ENCODE measurements at regions not wholly inside any gene's neighbourhood (a gene's known extent, or its start where the extent isn't known, plus 50 kb on each side); places are given as distances from the start of the nearest gene placed in this dataset.

- intact Hi-C loops (cut with DNase I; ENCODE audit: low total_unique reads), result no loop called here
- 90 to 94% (median 94%) methylated on average over 26 to 33 of the region's 33 CpGs for WGBS, 5 donors
Measured at GRCh38 chr4:126489826-126490463, 1142.8 kb upstream of the INTU start.

GRCh38 chr4:126495163-126495752 is 1137.5 kb upstream of the INTU start:
- H3K9me3 ChIP-seq, result peaks cover 0 to 7% (median under 1%) of the 10 kb centered on the region in 8 donors

More at GRCh38 chr4:126489826-126490463, 1142.8 kb upstream of the INTU start:
- Histone ChIP-seq H3K4me1 (no peaks in the 10 kb centered on the region), H3K27ac (no peak overlapping the region), H3K27me3 (replicated peaks in 1 of 7) (no peaks in the 10 kb centered on the region), H3K9me3 (peaks cover 0 to 9% (median 3%) of the 10 kb centered on the region in 8 donors), H3K36me3 (no peaks in the 10 kb centered on the region), H3K4me3 (no peak overlapping the region)
- no peak for DNase-seq
- TF ChIP-seq POLR2AphosphoS5 (IDR thresholded peaks at IDR 0.05), result no peak
- TF ChIP-seq CTCF (IDR thresholded peaks at IDR 0.05 in 8 of 11, conservative IDR thresholded peaks at IDR 0.05 in 3 of 11), result no peak
- no peak for TF ChIP-seq POLR2A (IDR thresholded peaks at IDR 0.05)

GRCh38 chr4:126512979-126513378 is 1119.8 kb upstream of the INTU start:
- no peaks in the 10 kb centered on the region for H3K9me3 ChIP-seq
- no peak for TF ChIP-seq CTCF (IDR thresholded peaks at IDR 0.05 in 8 of 11, conservative IDR thresholded peaks at IDR 0.05 in 3 of 11)
- no peak for TF ChIP-seq POLR2A (IDR thresholded peaks at IDR 0.05)
- TF ChIP-seq POLR2AphosphoS5 (IDR thresholded peaks at IDR 0.05), result no peak
- H3K27me3 ChIP-seq (replicated peaks in 1 of 7), result no peaks in the 10 kb centered on the region
- DNase-seq, result no peak
- H3K36me3 ChIP-seq, result no peaks in the 10 kb centered on the region
- H3K27ac ChIP-seq, result no peak overlapping the region
- 60 to 84% (median 72%) methylated on average over 1 of the region's 1 CpG for WGBS, 5 donors
- H3K4me3 ChIP-seq, result no peak overlapping the region
- H3K4me1 ChIP-seq, result no peaks in the 10 kb centered on the region
- intact Hi-C loops (cut with DNase I; ENCODE audit: low total_unique reads), result no loop called here

More at GRCh38 chr4:126495163-126495752, 1137.5 kb upstream of the INTU start:
- Histone ChIP-seq H3K36me3 (no peaks in the 10 kb centered on the region), H3K27me3 (replicated peaks in 1 of 7) (no peaks in the 10 kb centered on the region), H3K27ac (no peak overlapping the region), H3K4me3 (no peak overlapping the region), H3K4me1 (no peaks in the 10 kb centered on the region)
- intact Hi-C loops (cut with DNase I; ENCODE audit: low total_unique reads), result no loop called here
- no peak for TF ChIP-seq POLR2A (IDR thresholded peaks at IDR 0.05)
- TF ChIP-seq CTCF (IDR thresholded peaks at IDR 0.05 in 8 of 11, conservative IDR thresholded peaks at IDR 0.05 in 3 of 11), result no peak
- TF ChIP-seq POLR2AphosphoS5 (IDR thresholded peaks at IDR 0.05), result no peak
- 26 to 58% (median 48%) methylated on average over 1 of the region's 1 CpG for WGBS, 5 donors
- no peak for DNase-seq

- Histone ChIP-seq H3K27ac (no peak overlapping the region), H3K9me3 (no peaks in the 10 kb centered on the region), H3K27me3 (replicated peaks in 1 of 7) (no peaks in the 10 kb centered on the region), H3K36me3 (no peaks in the 10 kb centered on the region), H3K4me3 (no peak overlapping the region), H3K4me1 (no peaks in the 10 kb centered on the region)
- intact Hi-C loops (cut with DNase I; ENCODE audit: low total_unique reads), result no loop called here
- DNase-seq, result no peak
- TF ChIP-seq POLR2A (IDR thresholded peaks at IDR 0.05) (no peak), CTCF (IDR thresholded peaks at IDR 0.05 in 8 of 11, conservative IDR thresholded peaks at IDR 0.05 in 3 of 11) (no peak), POLR2AphosphoS5 (IDR thresholded peaks at IDR 0.05) (no peak)
Measured at GRCh38 chr4:126513596-126513995, 1119.2 kb upstream of the INTU start.

All from spleen (tissue), 11 donors.